Fibroblast of upper back skin (primary cell): ENCODE measurements at regions not wholly inside any gene's neighbourhood (a gene's known extent, or its start where the extent isn't known, plus 50 kb on each side); places are given as distances from the start of the nearest gene placed in this dataset.
"Not testable (repeated sequence)": the region's sequence is repeated elsewhere in the genome, so short reads cannot be mapped to it uniquely, and the experiment has no call there.

ENCODE experiments used
- DNase-seq: peaks from one replicate; pipeline ENCODE4 v3.0.0-alpha.2; 2013

DNA sequence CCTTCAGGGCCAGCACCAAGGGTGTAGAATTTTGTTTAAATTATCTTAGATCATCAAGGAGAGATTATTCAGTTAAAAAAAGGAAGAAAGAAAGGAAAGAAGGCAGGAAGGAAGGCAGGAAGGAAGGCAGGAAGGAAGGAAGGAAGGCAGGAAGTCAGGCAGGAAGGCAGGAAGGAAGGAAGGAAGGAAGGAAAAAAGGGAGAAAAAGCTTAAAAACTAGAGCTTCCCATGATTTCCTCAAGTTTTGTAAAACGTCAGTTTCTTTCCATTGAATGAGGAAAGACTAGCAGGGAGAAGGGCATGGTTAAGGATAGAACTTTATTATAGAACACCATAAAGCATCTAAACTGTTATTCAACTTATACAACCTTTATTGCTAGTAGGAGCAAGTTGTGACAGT, 2672.0 kb upstream of the PCDH20 start:
- no peak for DNase-seq

DNA sequence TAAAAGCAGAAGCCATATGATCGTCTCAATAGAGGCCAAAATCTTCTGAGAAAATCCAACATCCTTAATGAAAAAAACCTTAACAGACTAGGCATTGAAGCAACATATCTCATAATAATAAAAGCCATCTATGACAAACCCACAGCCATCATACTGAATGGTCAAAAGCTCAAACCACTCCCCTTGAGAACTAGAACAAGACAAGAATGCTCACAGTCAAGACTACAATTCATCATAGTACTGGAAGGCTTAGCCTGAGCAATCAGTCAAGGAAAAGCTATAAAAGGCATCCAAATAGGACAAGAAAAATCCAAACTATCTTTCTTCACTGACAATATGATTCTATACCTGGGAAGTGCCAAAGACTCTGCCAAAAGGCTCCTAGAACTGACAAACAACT, 2668.2 kb upstream of the PCDH20 start:
- DNase-seq = no peak

DNA sequence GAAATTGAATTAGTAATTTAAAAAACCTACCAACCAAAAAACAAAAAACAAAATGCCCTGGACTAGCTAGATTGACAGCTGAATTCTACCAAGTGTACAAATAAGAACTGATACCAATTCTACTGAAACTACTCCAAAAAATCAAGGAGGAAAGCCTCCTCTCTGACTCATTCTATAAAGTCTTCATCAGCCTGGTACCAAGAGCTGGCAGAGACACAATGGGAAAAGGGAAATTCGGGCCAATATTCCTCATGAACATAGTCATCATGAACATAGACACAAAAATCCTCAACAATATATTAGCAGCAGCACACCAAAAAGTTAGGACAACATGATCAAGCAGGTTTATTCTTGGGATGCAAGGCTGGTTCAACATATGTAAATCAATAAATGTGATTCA, 2667.7 kb upstream of the PCDH20 start:
- DNase-seq = no peak

DNA sequence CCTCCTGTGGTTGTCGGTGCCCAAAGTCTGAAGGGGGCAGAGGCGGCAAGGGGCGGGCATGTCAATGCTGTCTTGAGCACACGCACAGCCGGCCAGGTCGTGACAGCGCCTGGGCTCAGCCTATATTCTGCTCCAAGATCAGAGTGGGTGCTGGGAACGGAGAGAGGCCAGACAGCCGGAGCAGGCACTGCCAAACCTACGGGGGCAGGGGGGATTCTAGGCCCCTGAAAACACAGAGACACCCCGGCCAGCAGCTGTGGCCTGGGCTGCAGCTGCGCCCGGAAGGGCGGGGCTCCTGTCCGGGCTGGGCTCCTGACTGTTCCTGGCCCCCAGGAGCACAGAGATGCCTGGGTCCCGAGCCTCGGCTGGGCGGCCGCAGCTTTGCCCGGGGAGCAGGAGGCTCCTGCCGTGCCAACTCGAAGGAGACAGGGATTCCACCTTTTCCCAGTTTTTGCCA, 2662.9 kb upstream of the PCDH20 start:
- DNase-seq = no peak

- no peak for DNase-seq
Measured at GRCh38 chr13:64078025-64078424, 2662.4 kb upstream of the PCDH20 start.

DNA sequence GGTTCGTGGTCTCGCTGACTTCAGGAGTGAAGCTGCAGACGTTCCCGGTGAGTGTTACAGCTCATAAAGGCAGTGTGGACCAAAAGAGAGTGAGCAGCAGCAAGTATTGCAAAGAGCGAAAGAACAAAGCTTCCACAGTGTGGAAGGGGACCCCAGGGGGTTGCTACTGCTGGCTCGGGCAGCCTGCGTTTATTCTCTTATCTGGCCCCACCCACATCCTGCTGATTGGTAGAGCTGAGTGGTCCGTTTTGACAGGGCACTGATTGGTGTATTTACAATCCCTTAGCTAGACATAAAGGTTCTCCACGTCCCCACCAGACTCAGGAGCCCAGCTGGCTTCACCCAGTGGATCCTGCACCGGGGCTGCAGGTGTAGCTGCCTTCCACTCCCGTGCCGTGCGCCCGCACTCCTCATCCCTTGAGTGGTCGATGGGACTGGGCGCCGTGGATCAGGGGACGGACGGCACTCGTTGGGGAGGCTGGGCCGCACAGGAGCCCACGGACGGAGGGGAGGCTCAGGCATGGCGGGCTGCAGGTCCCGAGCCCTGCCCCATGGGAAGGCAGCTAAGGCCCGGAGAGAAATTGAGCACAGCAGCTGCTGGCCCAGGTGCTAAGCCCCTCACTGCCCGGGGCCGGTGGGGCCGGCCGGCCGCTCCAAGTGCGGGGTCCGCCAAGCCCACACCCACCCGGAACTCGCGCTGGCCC, 2661.6 kb upstream of the PCDH20 start:
- not testable (repeated sequence) for DNase-seq

DNA sequence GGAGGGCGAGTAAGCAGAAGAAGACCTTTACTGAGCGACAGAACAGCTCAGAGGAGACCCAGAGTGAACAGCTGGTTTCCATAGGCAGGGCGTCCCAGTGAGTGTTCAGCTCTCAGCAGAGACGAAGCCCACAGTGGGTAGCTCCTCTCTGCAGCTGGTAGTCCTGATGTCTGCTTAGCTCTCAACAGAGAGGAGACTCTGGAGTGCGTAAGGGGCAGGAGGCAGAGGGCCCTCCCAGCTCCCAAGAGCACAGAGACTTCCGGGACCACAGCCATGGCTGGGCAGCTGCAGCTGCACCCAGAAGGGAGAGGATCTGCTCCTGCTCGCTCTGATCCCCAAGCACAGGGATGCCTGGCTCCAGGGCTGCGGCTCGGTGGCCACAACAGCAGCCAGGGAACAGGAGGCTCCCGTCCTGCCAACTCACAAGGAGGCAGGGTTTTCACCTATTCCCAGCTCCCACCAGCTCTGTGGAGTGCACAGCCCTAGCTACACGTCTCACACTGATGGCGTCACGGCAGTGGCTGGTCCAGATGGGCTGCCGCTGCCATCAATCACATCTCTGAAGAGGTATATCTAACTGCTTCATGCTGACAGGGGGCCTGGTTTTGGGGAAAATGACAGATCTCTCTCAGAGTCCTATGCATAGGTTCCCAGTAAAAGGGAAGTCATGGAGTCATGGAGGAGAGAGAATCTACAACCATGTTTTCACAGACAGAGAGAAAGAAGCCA, 2660.1 kb upstream of the PCDH20 start:
- no peak for DNase-seq

- DNase-seq = no peak
Measured at GRCh38 chr13:64074971-64075474, 2659.4 kb upstream of the PCDH20 start.

- DNase-seq = no peak
Measured at GRCh38 chr13:64073203-64073602, 2657.6 kb upstream of the PCDH20 start.

DNA sequence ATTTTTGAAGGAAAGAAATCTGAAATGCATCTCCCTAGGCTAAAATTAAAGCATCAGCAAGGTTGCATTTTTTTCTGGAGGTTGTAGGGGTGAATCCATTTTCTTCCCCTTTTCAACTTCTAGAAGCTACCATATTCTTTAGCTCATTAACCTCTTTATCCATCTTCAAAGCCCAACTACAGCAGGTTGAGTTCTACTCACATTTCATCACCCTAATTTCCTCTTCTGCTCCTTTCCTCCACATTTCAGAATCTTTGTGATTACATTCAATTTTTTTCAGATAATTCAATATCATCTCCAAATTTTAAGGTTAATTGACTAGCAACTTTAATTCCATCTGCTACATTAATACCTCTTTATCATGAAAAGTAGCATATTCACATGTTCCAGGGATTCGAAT, 2655.7 kb upstream of the PCDH20 start:
- DNase-seq = no peak

GRCh38 chr13:64069892-64070291, 2654.2 kb upstream of the PCDH20 start:
- DNase-seq = no peak

GRCh38 chr13:64066711-64067110, 2651.1 kb upstream of the PCDH20 start:
- DNase-seq = no peak

GRCh38 chr13:64061649-64062048, 2646.0 kb upstream of the PCDH20 start:
- DNase-seq = no peak

- DNase-seq = no peak
Measured at GRCh38 chr13:64057372-64058020, 2641.8 kb upstream of the PCDH20 start.

DNA sequence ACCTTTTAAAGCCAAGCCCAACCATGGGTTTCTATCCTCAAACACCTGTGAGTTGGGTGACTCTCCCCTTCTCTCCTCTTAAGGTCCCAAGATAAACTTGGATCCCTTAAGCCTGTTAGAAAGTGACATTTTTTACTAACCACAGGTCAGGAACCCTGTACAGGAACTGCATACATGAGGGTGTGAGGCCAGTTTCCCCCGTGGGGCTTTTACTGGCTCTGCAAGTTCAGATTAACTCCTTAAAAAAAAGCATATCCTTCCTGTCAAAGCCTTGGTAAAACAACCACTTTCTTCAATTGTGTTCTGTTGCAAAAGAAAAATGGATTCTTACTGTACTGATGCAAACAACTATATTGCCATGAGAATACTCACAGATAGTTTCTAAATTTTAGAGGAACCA, 2638.7 kb upstream of the PCDH20 start:
- DNase-seq = no peak

DNA sequence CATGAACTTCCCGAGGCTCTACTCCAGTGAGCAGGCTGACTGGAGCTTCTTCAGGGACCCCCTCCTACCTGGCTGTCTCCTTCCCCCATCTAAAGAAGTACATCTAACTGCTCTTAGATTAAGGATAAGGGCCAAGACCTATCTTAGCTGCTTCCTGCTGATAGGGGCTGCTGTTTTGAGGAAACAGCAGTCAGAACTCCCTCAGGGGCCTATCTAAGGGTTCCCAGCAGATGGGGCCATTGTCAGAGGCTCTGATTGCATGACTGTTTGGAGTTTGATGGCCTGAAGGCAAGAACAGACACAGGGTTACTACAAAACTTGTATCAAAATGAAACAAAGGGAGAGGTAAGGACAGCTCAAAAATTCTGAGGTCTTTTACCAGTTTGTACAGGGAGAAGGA, 2636.9 kb upstream of the PCDH20 start:
- no peak for DNase-seq

GRCh38 chr13:64051278-64051677, 2635.6 kb upstream of the PCDH20 start:
- DNase-seq = no peak

DNA sequence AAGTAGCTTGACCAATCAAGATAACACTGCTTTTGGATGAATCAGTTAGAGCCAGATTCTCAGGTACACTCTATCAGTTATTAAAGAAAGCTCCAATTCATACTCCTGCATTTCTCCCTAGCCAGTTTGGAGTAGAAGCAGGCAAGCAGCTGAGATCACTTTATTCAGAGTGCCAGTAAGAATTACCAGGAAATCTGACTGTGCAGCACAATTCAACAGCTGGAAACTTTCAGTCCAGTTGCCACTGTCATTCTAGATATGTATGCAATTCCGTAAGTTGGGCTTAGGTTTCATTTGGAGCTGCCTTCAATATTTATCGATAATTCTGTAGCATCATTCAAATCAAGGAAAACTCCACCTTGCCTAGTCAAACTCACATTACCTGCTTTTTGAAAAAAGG, 2625.6 kb upstream of the PCDH20 start:
- no peak for DNase-seq

GRCh38 chr13:64033921-64034320, 2618.3 kb upstream of the PCDH20 start:
- DNase-seq = no peak

DNA sequence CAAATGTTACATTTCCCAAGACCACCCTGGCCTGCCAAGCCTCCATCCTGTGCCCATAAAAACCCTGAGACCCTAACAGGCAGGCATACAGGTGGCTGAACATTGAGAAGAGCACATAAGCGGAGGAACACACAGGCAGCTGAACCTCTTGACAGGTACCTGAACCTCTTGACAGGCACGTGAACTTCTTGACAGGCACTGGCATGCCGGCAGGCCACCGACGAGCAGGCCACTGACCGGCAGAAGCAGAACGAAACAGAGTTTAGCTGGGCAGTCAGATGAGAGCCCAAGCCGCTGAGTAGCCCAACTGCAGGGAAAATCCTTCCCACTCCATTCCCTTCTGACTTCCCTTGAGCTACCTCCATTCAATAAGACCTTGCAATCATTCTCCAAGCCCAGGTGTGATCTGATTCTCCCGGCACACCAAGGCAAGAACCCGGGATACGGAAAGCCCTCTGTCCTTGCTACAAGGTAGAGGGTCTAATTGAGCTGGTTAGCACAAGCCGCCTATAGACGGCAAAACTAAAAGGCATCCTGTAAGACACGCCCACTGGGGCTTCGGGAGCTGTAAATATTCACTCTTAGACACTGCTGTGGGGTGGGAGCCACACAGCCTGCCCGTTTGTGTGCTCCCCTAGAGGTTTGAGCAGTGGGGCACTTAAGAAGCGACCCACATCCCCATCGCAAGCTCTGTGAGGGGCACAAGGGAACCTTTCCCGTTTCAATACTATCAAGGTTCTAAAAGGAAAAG, 2613.9 kb upstream of the PCDH20 start:
- DNase-seq = no peak

GRCh38 chr13:64028551-64028950, 2612.9 kb upstream of the PCDH20 start:
- DNase-seq = no peak

DNA sequence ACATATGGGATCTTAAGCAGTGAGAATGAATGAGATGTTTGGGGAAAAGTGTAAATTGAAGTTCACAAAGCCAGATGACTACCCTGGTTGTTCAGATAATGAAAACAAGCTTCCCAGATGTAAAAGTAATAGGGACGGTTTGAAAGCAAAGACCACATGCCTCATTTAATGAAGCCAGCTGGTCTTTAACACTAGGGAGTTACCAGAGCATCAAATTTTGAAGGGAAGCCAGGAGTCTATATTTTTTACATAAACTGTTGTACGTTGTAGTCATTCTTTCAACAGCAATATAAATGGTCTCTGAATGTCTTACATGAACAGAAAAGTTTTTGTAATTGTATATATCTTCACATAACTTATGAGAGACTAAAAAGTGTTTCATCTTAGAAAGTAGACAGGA, 2604.5 kb upstream of the PCDH20 start:
- no peak for DNase-seq

GRCh38 chr13:64007339-64007738, 2591.7 kb upstream of the PCDH20 start:
- DNase-seq = peak; percentile 4
